ENCODE measurements at regions not wholly inside any gene's neighbourhood (a gene's known extent, or its start where the extent isn't known, plus 50 kb on each side); places are given as distances from the start of the nearest gene placed in this dataset.

- H3K27me3 Mint-ChIP-seq = no peaks in the 10 kb centered on the region
- no peak overlapping the region for H3K27ac ChIP-seq (ENCODE audit: low read depth, low read length)
- no peaks in the 10 kb centered on the region for H3K36me3 ChIP-seq (ENCODE audit: insufficient read depth, low read length)
- intact Hi-C loops (cut with micrococcal nuclease) = no loop called here
- peaks cover 0 to 9% (median 2%) of the 10 kb centered on the region in 4 donors for H3K4me1 Mint-ChIP-seq
- H3K4me1 ChIP-seq (ENCODE audit: insufficient read depth, low read length) = peaks cover 3% of the 10 kb centered on the region
- H3K9me3 ChIP-seq (ENCODE audit: control insufficient read depth in 1 of 2, low read length in 2 of 2) = no peaks in the 10 kb centered on the region
- no peak overlapping the region for H3K4me3 Mint-ChIP-seq
- H3K36me3 Mint-ChIP-seq = peaks cover 8 to 17% of the 10 kb centered on the region in 2 donors
- H3K27ac Mint-ChIP-seq = no peak overlapping the region
- H3K4me3 ChIP-seq (ENCODE audit: low read length in 2 of 2) = no peak overlapping the region
- H3K27me3 ChIP-seq (ENCODE audit: insufficient read depth, low read length) = no peaks in the 10 kb centered on the region
- ChIA-PET CTCF (ENCODE audit: partially characterized antibody) (no interaction called here), POLR2A (ENCODE audit: partially characterized antibody) (no interaction called here)
- no peak for DNase-seq
- peaks cover 0 to 3% (median under 1%) of the 10 kb centered on the region in 8 donors for H3K9me3 Mint-ChIP-seq
These were observed 225.6 kb downstream of the TANC2 start for GRCh38 chr17:63191610-63192009.

DNA sequence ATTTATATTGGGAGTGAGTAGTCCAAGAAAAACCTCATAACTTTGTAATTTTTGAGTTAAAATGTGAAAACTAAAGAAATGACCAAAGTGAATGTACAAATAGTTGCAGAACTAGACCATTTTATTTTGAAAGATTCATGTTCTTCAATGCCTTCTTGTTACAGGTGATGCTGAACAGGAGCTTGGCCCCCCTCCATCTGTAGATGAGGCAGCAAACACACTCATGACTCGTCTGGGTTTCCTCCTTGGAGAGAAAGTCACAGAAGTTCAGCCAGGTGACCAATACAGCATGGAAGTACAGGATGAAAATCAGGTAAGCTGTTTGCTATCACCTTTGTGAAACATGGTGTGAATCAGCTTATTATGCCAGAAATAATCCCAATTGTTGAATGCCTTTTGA lies 227.8 kb downstream of the TANC2 start:
- Mint-ChIP-seq H3K4me1 (peaks cover 0 to 14% (median 4%) of the 10 kb centered on the region in 4 donors), H3K27me3 (no peaks in the 10 kb centered on the region), H3K36me3 (peaks cover 7 to 13% of the 10 kb centered on the region in 2 donors), H3K9me3 (peaks cover 0 to 2% (median 0%) of the 10 kb centered on the region in 8 donors), H3K27ac (peak overlapping the region in 1 of 7 donors; percentile 24), H3K4me3 (no peak overlapping the region)
- Histone ChIP-seq H3K4me1 (ENCODE audit: insufficient read depth, low read length) (peaks cover 8% of the 10 kb centered on the region), H3K36me3 (ENCODE audit: insufficient read depth, low read length) (no peaks in the 10 kb centered on the region), H3K27ac (ENCODE audit: low read depth, low read length) (no peak overlapping the region), H3K27me3 (ENCODE audit: insufficient read depth, low read length) (no peaks in the 10 kb centered on the region), H3K4me3 (ENCODE audit: low read length in 2 of 2) (no peak overlapping the region), H3K9me3 (ENCODE audit: control insufficient read depth in 1 of 2, low read length in 2 of 2) (no peaks in the 10 kb centered on the region)
- ChIA-PET POLR2A (ENCODE audit: partially characterized antibody) (no interaction called here), CTCF (ENCODE audit: partially characterized antibody) (no interaction called here)
- DNase-seq = no peak
- intact Hi-C loops (cut with micrococcal nuclease) = no loop called here

GRCh38 chr17:63196772-63197335 lies 230.8 kb downstream of the TANC2 start:
- Histone ChIP-seq H3K36me3 (ENCODE audit: insufficient read depth, low read length) (no peaks in the 10 kb centered on the region), H3K4me1 (ENCODE audit: insufficient read depth, low read length) (peaks cover 8% of the 10 kb centered on the region), H3K27me3 (ENCODE audit: insufficient read depth, low read length) (no peaks in the 10 kb centered on the region), H3K4me3 (ENCODE audit: low read length in 2 of 2) (no peak overlapping the region), H3K27ac (ENCODE audit: low read depth, low read length) (no peak overlapping the region), H3K9me3 (ENCODE audit: control insufficient read depth in 1 of 2, low read length in 2 of 2) (no peaks in the 10 kb centered on the region)
- no peaks in the 10 kb centered on the region for H3K27me3 Mint-ChIP-seq
- peak in 2 of 5 donors; percentile 0 to 1 for DNase-seq
- CTCF ChIA-PET (ENCODE audit: partially characterized antibody) = interaction anchor here (0.5 to 1.0 kb wide), 3 partner anchors 12 to 1653 kb away, joined by 3 to 4 read pairs (median 3); no protein-coding TSS in a partner anchor
- H3K4me1 Mint-ChIP-seq = peaks cover 0 to 11% (median 4%) of the 10 kb centered on the region in 4 donors
- peaks cover 17 to 27% of the 10 kb centered on the region in 2 donors for H3K36me3 Mint-ChIP-seq
- peak overlapping the region in 7 of 8 donors; percentile 7 to 71 (median 57) for H3K4me3 Mint-ChIP-seq
- peak overlapping the region in 2 of 7 donors; percentile 47 to 64 for H3K27ac Mint-ChIP-seq
- POLR2A ChIA-PET (ENCODE audit: partially characterized antibody) = interaction anchor here (1.2 kb wide), 1 partner anchor 12 kb away, joined by 4 read pairs; no protein-coding TSS in a partner anchor
- intact Hi-C loops (cut with micrococcal nuclease) = no loop called here
- H3K9me3 Mint-ChIP-seq = peaks cover 0 to 1% (median 0%) of the 10 kb centered on the region in 8 donors

GRCh38 chr17:63203652-63204051 lies 237.6 kb downstream of the TANC2 start:
- H3K4me3 Mint-ChIP-seq = no peak overlapping the region
- DNase-seq = no peak
- peaks cover 0 to 4% of the 10 kb centered on the region in 2 donors for H3K9me3 ChIP-seq (ENCODE audit: control insufficient read depth in 1 of 2, low read length in 2 of 2)
- POLR2A ChIA-PET (ENCODE audit: partially characterized antibody) = no interaction called here
- no peak overlapping the region for H3K4me3 ChIP-seq (ENCODE audit: low read length in 2 of 2)
- H3K4me1 Mint-ChIP-seq = no peaks in the 10 kb centered on the region
- H3K27ac Mint-ChIP-seq = peak overlapping the region in 1 of 7 donors; percentile 57
- H3K4me1 ChIP-seq (ENCODE audit: insufficient read depth, low read length) = no peaks in the 10 kb centered on the region
- H3K27ac ChIP-seq (ENCODE audit: low read depth, low read length) = no peak overlapping the region
- no peaks in the 10 kb centered on the region for H3K27me3 ChIP-seq (ENCODE audit: insufficient read depth, low read length)
- no peaks in the 10 kb centered on the region for H3K27me3 Mint-ChIP-seq
- CTCF ChIA-PET (ENCODE audit: partially characterized antibody) = no interaction called here
- peaks cover 0 to 30% (median 18%) of the 10 kb centered on the region in 8 donors for H3K9me3 Mint-ChIP-seq
- peaks cover 32 to 55% of the 10 kb centered on the region in 2 donors for H3K36me3 Mint-ChIP-seq
- intact Hi-C loops (cut with micrococcal nuclease) = no loop called here
- no peaks in the 10 kb centered on the region for H3K36me3 ChIP-seq (ENCODE audit: insufficient read depth, low read length)

DNA sequence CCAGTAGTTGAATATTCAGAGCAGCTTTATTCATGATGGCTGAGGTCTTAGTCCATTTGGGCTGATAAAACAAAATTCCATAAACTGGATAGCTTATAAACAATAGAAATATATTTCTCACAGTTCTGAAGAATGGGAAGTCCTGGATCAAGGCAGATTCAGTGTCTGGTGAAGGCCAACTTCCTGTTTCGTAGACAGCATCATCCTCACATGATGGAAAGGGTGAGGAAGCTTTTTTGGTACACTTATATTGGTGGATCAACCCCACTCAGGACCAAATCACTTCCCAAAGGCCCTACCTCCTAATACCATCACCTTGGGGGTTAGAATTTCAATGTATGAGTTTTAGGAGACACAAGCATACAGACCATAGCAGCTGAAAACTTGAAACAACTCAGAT lies 224.2 kb downstream of the CYB561 start:
- Histone ChIP-seq H3K4me3 (ENCODE audit: low read length in 2 of 2) (no peak overlapping the region), H3K36me3 (ENCODE audit: insufficient read depth, low read length) (no peaks in the 10 kb centered on the region), H3K4me1 (ENCODE audit: insufficient read depth, low read length) (no peaks in the 10 kb centered on the region), H3K9me3 (ENCODE audit: control insufficient read depth in 1 of 2, low read length in 2 of 2) (no peaks in the 10 kb centered on the region), H3K27ac (ENCODE audit: low read depth, low read length) (no peak overlapping the region), H3K27me3 (ENCODE audit: insufficient read depth, low read length) (no peaks in the 10 kb centered on the region)
- Mint-ChIP-seq H3K27me3 (no peaks in the 10 kb centered on the region), H3K9me3 (peaks cover 0 to 5% (median 2%) of the 10 kb centered on the region in 8 donors), H3K4me3 (no peak overlapping the region), H3K36me3 (peaks cover 0 to 3% of the 10 kb centered on the region in 2 donors), H3K4me1 (no peaks in the 10 kb centered on the region), H3K27ac (no peak overlapping the region)
- intact Hi-C loops (cut with micrococcal nuclease) = no loop called here
- no peak for DNase-seq
- ChIA-PET POLR2A (ENCODE audit: partially characterized antibody) (no interaction called here), CTCF (ENCODE audit: partially characterized antibody) (no interaction called here)

DNA sequence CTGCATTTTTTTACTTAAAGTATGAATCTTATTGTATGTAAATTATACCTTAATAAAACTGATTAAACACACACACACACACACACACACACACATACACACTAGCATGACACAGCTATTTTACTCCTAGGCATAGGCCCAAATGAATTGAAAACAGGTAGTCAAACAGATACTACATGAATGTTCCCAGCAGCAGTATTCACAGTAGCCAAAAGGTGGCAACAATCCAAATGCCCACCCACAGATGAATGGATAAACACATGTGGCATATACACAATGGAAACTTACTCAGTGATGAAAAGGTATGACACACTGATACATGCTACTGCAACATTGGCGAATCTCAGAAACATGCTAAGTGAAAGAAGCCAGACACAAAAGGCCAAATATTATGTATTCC lies 223.5 kb downstream of the CYB561 start:
- H3K27me3 Mint-ChIP-seq = no peaks in the 10 kb centered on the region
- POLR2A ChIA-PET (ENCODE audit: partially characterized antibody) = no interaction called here
- no peak for DNase-seq
- CTCF ChIA-PET (ENCODE audit: partially characterized antibody) = no interaction called here
- intact Hi-C loops (cut with micrococcal nuclease) = no loop called here
- no peaks in the 10 kb centered on the region for H3K4me1 ChIP-seq (ENCODE audit: insufficient read depth, low read length)
- H3K4me1 Mint-ChIP-seq = no peaks in the 10 kb centered on the region
- peaks cover 0 to 5% of the 10 kb centered on the region in 2 donors for H3K36me3 Mint-ChIP-seq
- H3K9me3 Mint-ChIP-seq = peaks cover 0 to 6% (median 2%) of the 10 kb centered on the region in 8 donors
- H3K27ac ChIP-seq (ENCODE audit: low read depth, low read length) = no peak overlapping the region
- H3K36me3 ChIP-seq (ENCODE audit: insufficient read depth, low read length) = no peaks in the 10 kb centered on the region
- no peak overlapping the region for H3K4me3 ChIP-seq (ENCODE audit: low read length in 2 of 2)
- H3K9me3 ChIP-seq (ENCODE audit: control insufficient read depth in 1 of 2, low read length in 2 of 2) = no peaks in the 10 kb centered on the region
- no peak overlapping the region for H3K4me3 Mint-ChIP-seq
- H3K27me3 ChIP-seq (ENCODE audit: insufficient read depth, low read length) = no peaks in the 10 kb centered on the region
- peak overlapping the region in 2 of 7 donors; percentile 37 to 41 for H3K27ac Mint-ChIP-seq

DNA sequence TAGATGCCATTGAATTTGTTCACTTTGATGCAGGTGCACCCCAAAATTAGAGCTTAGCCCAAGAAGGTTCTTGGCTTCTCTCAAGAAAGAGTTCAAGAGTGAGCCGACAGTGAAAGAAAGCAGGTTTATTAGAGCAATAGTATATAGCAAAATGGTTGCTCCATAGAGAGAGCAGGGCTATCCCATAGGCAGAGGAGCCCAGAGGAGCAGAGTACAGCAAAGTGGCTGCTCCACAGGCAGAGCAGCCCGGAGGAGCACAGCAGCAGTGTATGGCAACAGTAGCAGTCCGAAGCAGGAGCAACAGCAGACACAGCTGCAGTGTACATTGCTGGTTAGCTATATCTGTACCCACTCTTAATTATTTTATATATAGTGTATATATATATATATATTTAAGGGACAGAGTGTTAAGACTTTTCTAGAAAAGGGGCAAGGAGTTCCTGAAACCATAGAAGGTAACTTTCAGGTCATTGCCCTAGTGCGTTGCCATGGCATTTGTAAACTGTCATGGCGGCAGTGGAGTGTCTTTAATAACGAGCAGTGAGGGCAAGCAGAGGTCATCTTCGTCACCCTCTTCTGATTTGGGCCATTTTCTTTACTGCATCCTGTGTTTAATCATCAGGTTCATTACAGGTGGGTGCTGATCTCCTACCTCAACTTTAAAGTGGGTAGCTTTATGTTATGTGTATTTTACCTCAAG lies 222.7 kb downstream of the CYB561 start:
- Histone ChIP-seq H3K36me3 (ENCODE audit: insufficient read depth, low read length) (no peaks in the 10 kb centered on the region), H3K4me3 (ENCODE audit: low read length in 2 of 2) (no peak overlapping the region), H3K9me3 (ENCODE audit: control insufficient read depth in 1 of 2, low read length in 2 of 2) (no peaks in the 10 kb centered on the region), H3K27ac (ENCODE audit: low read depth, low read length) (no peak overlapping the region), H3K27me3 (ENCODE audit: insufficient read depth, low read length) (no peaks in the 10 kb centered on the region), H3K4me1 (ENCODE audit: insufficient read depth, low read length) (no peaks in the 10 kb centered on the region)
- Mint-ChIP-seq H3K36me3 (peaks cover 0 to 9% of the 10 kb centered on the region in 2 donors), H3K4me1 (no peaks in the 10 kb centered on the region), H3K9me3 (peaks cover 0 to 9% (median 2%) of the 10 kb centered on the region in 8 donors), H3K27me3 (no peaks in the 10 kb centered on the region), H3K4me3 (no peak overlapping the region), H3K27ac (no peak overlapping the region)
- CTCF ChIA-PET (ENCODE audit: partially characterized antibody) = no interaction called here
- POLR2A ChIA-PET (ENCODE audit: partially characterized antibody) = no interaction called here
- no peak for DNase-seq
- intact Hi-C loops (cut with micrococcal nuclease) = no loop called here

Measured in CD4-positive, alpha-beta memory T cell (primary cell).